H9 (cell line): ENCODE measurements at regions not wholly inside any gene's neighbourhood (a gene's known extent, or its start where the extent isn't known, plus 50 kb on each side); places are given as distances from the start of the nearest gene placed in this dataset.

Source experiments
- DNase-seq: peaks from one replicate; pipeline ENCODE4 v3.0.0-alpha.2; 2017
- H2AFZ ChIP-seq: one replicate; pipeline ENCODE4 v1.6.1; 2013; ENCODE audit warnings: mild to moderate bottlenecking, low read length, control low read depth, moderate library complexity
- H2AK5ac ChIP-seq: 2 replicates; pipeline ENCODE4 v1.6.1; 2013; ENCODE audit warnings: low read length, control low read depth, mixed read lengths; ENCODE audit not compliant: insufficient read length
- H2BK120ac ChIP-seq: one replicate; pipeline ENCODE4 v1.6.1; 2013; ENCODE audit warnings: low read depth, mild to moderate bottlenecking, low read length, control low read depth, inconsistent platforms; ENCODE audit not compliant: poor library complexity, severe bottlenecking
- H2BK12ac ChIP-seq: 2 replicates; pipeline ENCODE4 v1.6.1; 2013; ENCODE audit warnings: low read length, control low read depth, mixed read lengths, low read depth; ENCODE audit not compliant: insufficient read length
- H2BK15ac ChIP-seq: 2 replicates; pipeline ENCODE4 v1.6.1; 2013; ENCODE audit warnings: low read depth, low read length, control low read depth
- H2BK20ac ChIP-seq: one replicate; pipeline ENCODE4 v1.6.1; 2013; ENCODE audit warnings: low read depth, mild to moderate bottlenecking, low read length, control low read depth, inconsistent platforms; ENCODE audit not compliant: poor library complexity, severe bottlenecking
- H2BK5ac ChIP-seq: 2 replicates; pipeline ENCODE4 v1.6.1; 2013; ENCODE audit warnings: low read length, control low read depth, mixed read lengths; ENCODE audit not compliant: insufficient read length
- H3K14ac ChIP-seq: 2 replicates; pipeline ENCODE4 v1.6.1; 2013; ENCODE audit warnings: low read length, control low read depth; ENCODE audit not compliant: insufficient read depth
- H3K18ac ChIP-seq: 2 replicates; pipeline ENCODE4 v1.6.1; 2013; ENCODE audit warnings: low read depth, mild to moderate bottlenecking, mixed read lengths, low read length, control low read depth; ENCODE audit not compliant: insufficient read length
- H3K23ac ChIP-seq: 2 replicates; pipeline ENCODE4 v1.6.1; 2013; ENCODE audit warnings: low read length, control low read depth, mixed read lengths, low read depth; ENCODE audit not compliant: insufficient read length
- H3K23me2 ChIP-seq: 2 replicates; pipeline ENCODE4 v1.6.1; 2013; ENCODE audit warnings: low read depth, mild to moderate bottlenecking, mixed read lengths, low read length, control low read depth; ENCODE audit not compliant: insufficient read length, poor library complexity, severe bottlenecking
- H3K27ac ChIP-seq: 2 replicates; pipeline ENCODE4 v1.5.1; 2013; ENCODE audit warnings: low read length, control low read depth, mixed read lengths, low read depth; ENCODE audit not compliant: insufficient read length
- H3K27me3 ChIP-seq: 2 replicates; pipeline ENCODE4 v1.6.1; 2013; ENCODE audit warnings: low read length, control low read depth, inconsistent platforms; ENCODE audit not compliant: insufficient read depth
- H3K4ac ChIP-seq: 2 replicates; pipeline ENCODE4 v1.6.1; 2013; ENCODE audit warnings: low read depth, mild to moderate bottlenecking, control low read depth, inconsistent platforms, low read length, moderate library complexity
- H3K4me1 ChIP-seq: 2 replicates; pipeline ENCODE4 v1.6.1; 2013; ENCODE audit warnings: low read length, control low read depth, inconsistent platforms; ENCODE audit not compliant: insufficient read depth
- H3K4me2 ChIP-seq: 2 replicates; pipeline ENCODE4 v1.6.1; 2013; ENCODE audit warnings: low read length, control low read depth, mixed read lengths; ENCODE audit not compliant: insufficient read length, insufficient read depth
- H3K56ac ChIP-seq: 2 replicates; pipeline ENCODE4 v1.6.1; 2013; ENCODE audit warnings: low read depth, mild to moderate bottlenecking, mixed read lengths, low read length, control low read depth; ENCODE audit not compliant: insufficient read length
- H3K79me1 ChIP-seq: 2 replicates; pipeline ENCODE4 v1.6.1; 2013; ENCODE audit warnings: low read depth, mild to moderate bottlenecking, moderate library complexity, low read length, control low read depth, inconsistent platforms; ENCODE audit not compliant: insufficient read depth, poor library complexity, severe bottlenecking
- H3K79me2 ChIP-seq: 2 replicates; pipeline ENCODE4 v1.6.1; 2013; ENCODE audit warnings: low read length, control low read depth, inconsistent platforms; ENCODE audit not compliant: insufficient read depth
- H3K9ac ChIP-seq: 2 replicates; pipeline ENCODE4 v1.6.1; 2013; ENCODE audit warnings: low read length, control low read depth, mixed read lengths; ENCODE audit not compliant: insufficient read length; ENCODE audit errors: extremely low read depth
- H3K9me3 ChIP-seq: one replicate; pipeline ENCODE4 v1.6.1; 2013; ENCODE audit warnings: low read depth, low read length, inconsistent platforms; ENCODE audit not compliant: control insufficient read depth
- H3T11ph ChIP-seq: one replicate; pipeline ENCODE4 v1.6.1; 2013; ENCODE audit warnings: mild to moderate bottlenecking, low read length, control low read depth, inconsistent platforms
- H4K20me1 ChIP-seq: one replicate; pipeline ENCODE4 v1.6.1; 2013; ENCODE audit not compliant: control insufficient read depth, insufficient read length, insufficient read depth
- H4K5ac ChIP-seq: 2 replicates; pipeline ENCODE4 v1.6.1; 2013; ENCODE audit warnings: low read depth, mild to moderate bottlenecking, mixed read lengths, low read length, control low read depth; ENCODE audit not compliant: insufficient read length
- H4K8ac ChIP-seq: replicated peaks from 2 replicates; pipeline ENCODE4 v1.6.1; 2013; ENCODE audit warnings: low read length, control low read depth, mixed read lengths, low read depth; ENCODE audit not compliant: insufficient read length
- H4K91ac ChIP-seq: 2 replicates; pipeline ENCODE4 v1.6.1; 2013; ENCODE audit warnings: low read depth, mild to moderate bottlenecking, moderate library complexity, mixed read lengths, low read length, control low read depth; ENCODE audit not compliant: insufficient read length
- H3K27ac Mint-ChIP-seq, 3 experiments: 2 replicates in 2 of 3; 3 replicates in 1 of 3; pipeline ENCODE4 v1.8.0; 2020 to 2021; ENCODE audit warnings: mixed read lengths in 3 of 3, mild to moderate bottlenecking in 1 of 3, moderate library complexity in 1 of 3
- H3K27me3 Mint-ChIP-seq: 2 replicates; pipeline ENCODE4 v1.8.0; 2021; ENCODE audit warnings: low read depth, mild to moderate bottlenecking, moderate library complexity, mixed read lengths
- H3K36me3 Mint-ChIP-seq, 3 experiments: 2 replicates in 2 of 3; 3 replicates in 1 of 3; pipeline ENCODE4 v1.8.0; 2020 to 2021; ENCODE audit warnings: low read depth in 3 of 3, mixed read lengths in 3 of 3; ENCODE audit not compliant: insufficient read depth in 1 of 3
- H3K4me1 Mint-ChIP-seq, 2 experiments: 2 replicates each; pipeline ENCODE4 v1.8.0; 2020; ENCODE audit warnings: mixed read lengths in 2 of 2
- H3K4me3 Mint-ChIP-seq, 2 experiments: 2 replicates in 1 of 2; 3 replicates in 1 of 2; pipeline ENCODE4 v1.8.0; 2020 to 2021; ENCODE audit warnings: mild to moderate bottlenecking in 2 of 2, mixed read lengths in 2 of 2, moderate library complexity in 1 of 2
- H3K9me3 Mint-ChIP-seq, 2 experiments: 2 replicates in 1 of 2; 3 replicates in 1 of 2; pipeline ENCODE4 v1.8.0; 2020; ENCODE audit warnings: mild to moderate bottlenecking in 2 of 2, mixed read lengths in 2 of 2, moderate library complexity in 1 of 2
- WGBS: extraction: QIAGEN DNeasy Blood & Tissue Kit; methylation state at CpG from one replicate; pipeline ENCODE4 v1.1.7; 2013; ENCODE audit warnings: missing lambda C conversion rate, low lambda C conversion rate, mixed read lengths; ENCODE audit not compliant: insufficient read length; ENCODE audit errors: extremely low coverage; 5-methylcytosine and 5-hydroxymethylcytosine counted together
- TF ChIP-seq, protein P1 (sequence below): fragments of 200-600 bp; sonication (generic); conservative IDR thresholded peaks from 3 replicates; pipeline ENCODE4 v1.8.0; 2021; ENCODE audit warnings: antibody characterized with exemption, mild to moderate bottlenecking

DNA sequence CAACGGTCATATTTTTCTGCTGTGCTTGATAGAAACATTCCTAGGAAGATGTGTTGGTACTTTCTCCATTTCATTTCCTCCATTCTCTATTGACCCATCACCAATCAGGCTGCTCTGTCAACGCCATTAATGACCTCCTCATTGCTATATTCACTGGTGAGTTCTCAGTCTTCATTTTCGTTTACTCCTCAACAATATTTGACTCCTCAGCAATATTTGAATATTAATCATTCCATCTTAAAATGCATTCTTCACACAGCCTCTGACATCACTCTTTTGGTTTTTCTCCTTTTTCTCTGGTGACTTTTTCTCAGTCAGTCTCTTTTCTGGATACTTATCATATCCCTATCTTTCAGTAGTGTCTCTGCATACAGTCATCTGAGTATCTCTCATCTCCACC lies 323.5 kb upstream of the CRIM1 start:
- Histone ChIP-seq H4K91ac (no peak overlapping the region), H2BK12ac (no peak overlapping the region), H3K4ac (no peak overlapping the region), H3K4me1 (no peaks in the 10 kb centered on the region), H2BK120ac (no peak overlapping the region), H2BK20ac (no peak overlapping the region), H3K27me3 (no peaks in the 10 kb centered on the region), H2AFZ (no peak overlapping the region), H3K23me2 (no peaks in the 10 kb centered on the region), H3K4me2 (no peak overlapping the region), H4K20me1 (no peaks in the 10 kb centered on the region), H3K27ac (no peak overlapping the region), H4K5ac (no peak overlapping the region), H3K23ac (no peak overlapping the region), H2AK5ac (no peak overlapping the region), H3K18ac (no peak overlapping the region), H3K14ac (no peak overlapping the region), H2BK15ac (no peak overlapping the region), H3K9ac (no peak overlapping the region), H4K8ac (no peak overlapping the region), H3K79me1 (no peaks in the 10 kb centered on the region), H2BK5ac (no peak overlapping the region), H3K56ac (no peak overlapping the region), H3K9me3 (no peaks in the 10 kb centered on the region), H3T11ph (no peak overlapping the region), H3K79me2 (no peaks in the 10 kb centered on the region)
- WGBS = no CpG with 5 or more reads among the region's 3 CpGs
- TF ChIP-seq, protein P1, sequence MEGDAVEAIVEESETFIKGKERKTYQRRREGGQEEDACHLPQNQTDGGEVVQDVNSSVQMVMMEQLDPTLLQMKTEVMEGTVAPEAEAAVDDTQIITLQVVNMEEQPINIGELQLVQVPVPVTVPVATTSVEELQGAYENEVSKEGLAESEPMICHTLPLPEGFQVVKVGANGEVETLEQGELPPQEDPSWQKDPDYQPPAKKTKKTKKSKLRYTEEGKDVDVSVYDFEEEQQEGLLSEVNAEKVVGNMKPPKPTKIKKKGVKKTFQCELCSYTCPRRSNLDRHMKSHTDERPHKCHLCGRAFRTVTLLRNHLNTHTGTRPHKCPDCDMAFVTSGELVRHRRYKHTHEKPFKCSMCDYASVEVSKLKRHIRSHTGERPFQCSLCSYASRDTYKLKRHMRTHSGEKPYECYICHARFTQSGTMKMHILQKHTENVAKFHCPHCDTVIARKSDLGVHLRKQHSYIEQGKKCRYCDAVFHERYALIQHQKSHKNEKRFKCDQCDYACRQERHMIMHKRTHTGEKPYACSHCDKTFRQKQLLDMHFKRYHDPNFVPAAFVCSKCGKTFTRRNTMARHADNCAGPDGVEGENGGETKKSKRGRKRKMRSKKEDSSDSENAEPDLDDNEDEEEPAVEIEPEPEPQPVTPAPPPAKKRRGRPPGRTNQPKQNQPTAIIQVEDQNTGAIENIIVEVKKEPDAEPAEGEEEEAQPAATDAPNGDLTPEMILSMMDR = no peak
- H3K4me3 Mint-ChIP-seq = no peak overlapping the region
- H3K36me3 Mint-ChIP-seq = peaks cover 0 to 6% (median 0%) of the 10 kb centered on the region in 3 experiments; a peak in 3 of 7 replicates
- H3K27me3 Mint-ChIP-seq = no peaks in the 10 kb centered on the region
- H3K4me1 Mint-ChIP-seq = no peaks in the 10 kb centered on the region
- DNase-seq = no peak
- peaks cover 2 to 6% of the 10 kb centered on the region in 2 experiments; a peak in 2 of 5 replicates for H3K9me3 Mint-ChIP-seq
- H3K27ac Mint-ChIP-seq = no peak overlapping the region
